Lower leg skin (tissue), 4 donors: ENCODE measurements at regions not wholly inside any gene's neighbourhood (a gene's known extent, or its start where the extent isn't known, plus 50 kb on each side); places are given as distances from the start of the nearest gene placed in this dataset.
A peak's percentile ranks its signal among the peaks of the same experiment; 100 is the strongest.

Experiments
- DNase-seq, 2 donors: peaks; one replicate each; pipeline ENCODE4 v3.0.0-alpha.2; 2019; ENCODE audit warnings: low spot score in 2 of 2
- H3K4me3 ChIP-seq: fragments of 200-600 bp; sonication (generic); 2 replicates; pipeline ENCODE4 v1.5.1; 2017; ENCODE audit warnings: mild to moderate bottlenecking, low read depth; ENCODE audit not compliant: poor library complexity, severe bottlenecking
- CTCF ChIP-seq, 3 donors: fragments of 450-650 bp; IDR thresholded peaks; one replicate each; pipeline ENCODE4 v1.5.1; 2016; ENCODE audit warnings: antibody characterized with exemption in 3 of 3, mild to moderate bottlenecking in 3 of 3, moderate library complexity in 2 of 3
- POLR2A ChIP-seq, 2 donors: fragments of 450-650 bp; IDR thresholded peaks; one replicate each; pipeline ENCODE4 v1.6.1; 2016 to 2017; ENCODE audit warnings: antibody characterized with exemption in 2 of 2, mild to moderate bottlenecking in 1 of 2, moderate library complexity in 1 of 2
- WGBS, 2 donors: methylation state at CpG; one replicate each; pipeline ENCODE4 v1.1.5; 2018; 5-methylcytosine and 5-hydroxymethylcytosine counted together
- intact Hi-C: fragments of 100-400 bp; cut with DNase I; formaldehyde crosslinking; loops from one replicate; pipeline ENCODE4 v1.15.0; 2023; ENCODE audit warnings: low total_unique reads

DNA sequence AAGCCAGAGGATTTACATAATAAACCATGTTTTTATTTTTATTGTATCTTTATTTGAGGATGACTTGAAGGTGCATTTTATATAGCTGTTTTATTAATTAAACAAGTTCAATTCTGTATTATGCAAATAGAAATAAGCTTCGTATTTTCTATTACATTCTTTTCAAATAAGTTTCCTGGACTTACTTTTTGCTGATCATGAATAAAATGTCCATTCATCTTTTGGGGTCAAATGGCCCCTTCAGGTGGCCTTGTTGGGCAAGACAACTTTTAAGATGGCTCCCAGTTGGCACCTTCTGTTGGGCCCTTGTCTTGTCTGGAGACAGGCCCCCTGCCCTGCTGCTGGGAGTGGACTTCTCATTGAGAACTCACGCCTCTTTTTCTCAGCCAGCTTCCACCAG lies 654.6 kb upstream of the NOX3 start:
- TF ChIP-seq CTCF (IDR thresholded peaks at IDR 0.05) (no peak), POLR2A (IDR thresholded peaks at IDR 0.05) (no peak)
- intact Hi-C loops, result no loop called here
- 65 to 91% methylated on average over 2 of the region's 2 CpGs for WGBS, 2 donors
- no peak overlapping the region for H3K4me3 ChIP-seq
- DNase-seq, result no peak

- intact Hi-C loops, result no loop called here
- TF ChIP-seq CTCF (IDR thresholded peaks at IDR 0.05) (no peak), POLR2A (IDR thresholded peaks at IDR 0.05) (no peak)
- no peak for DNase-seq
- WGBS, 2 donors, result 53 to 77% methylated on average over 1 of the region's 1 CpG
- no peak overlapping the region for H3K4me3 ChIP-seq
Observed at GRCh38 chr6:156109713-156110112, 654.1 kb upstream of the NOX3 start.

- intact Hi-C loops, result no loop called here
Observed at GRCh38 chr6:156107624-156108101, 652.0 kb upstream of the NOX3 start.

DNA sequence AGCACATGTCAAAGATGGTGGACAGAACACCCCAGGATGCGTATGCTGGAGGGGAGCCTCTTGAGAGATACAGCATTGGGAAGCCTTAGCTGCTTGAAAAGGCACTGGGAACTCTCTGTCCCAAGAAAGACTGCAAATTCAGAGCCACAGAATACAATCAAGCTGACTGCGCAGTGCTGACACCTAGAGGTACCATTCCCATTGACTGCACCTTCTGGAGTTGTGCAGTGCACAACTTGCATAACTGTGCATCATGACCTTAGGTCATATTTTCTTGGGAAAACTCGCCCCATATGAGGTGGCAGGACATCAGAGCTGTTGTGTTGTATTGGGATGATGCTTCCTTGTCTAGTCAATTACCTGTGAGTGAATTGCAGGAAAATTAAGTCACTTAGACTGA lies 646.5 kb upstream of the NOX3 start:
- intact Hi-C loops, result no loop called here
- WGBS, 2 donors, result 88 to 89% methylated on average over 3 of the region's 3 CpGs
- TF ChIP-seq CTCF (IDR thresholded peaks at IDR 0.05) (no peak), POLR2A (IDR thresholded peaks at IDR 0.05) (no peak)

More at GRCh38 chr6:156107624-156108101, 652.0 kb upstream of the NOX3 start:
- WGBS, 2 donors, result 44 to 62% methylated on average over 15 of the region's 15 CpGs
- no peak for TF ChIP-seq POLR2A (IDR thresholded peaks at IDR 0.05)
- no peak for TF ChIP-seq CTCF (IDR thresholded peaks at IDR 0.05)
- H3K4me3 ChIP-seq, result no peak overlapping the region
- DNase-seq, result peak in 1 of 2 donors; percentile 23

GRCh38 chr6:156098839-156099238 lies 643.2 kb upstream of the NOX3 start:
- no peak for DNase-seq
- TF ChIP-seq CTCF (IDR thresholded peaks at IDR 0.05) (no peak), POLR2A (IDR thresholded peaks at IDR 0.05) (no peak)
- WGBS, 2 donors, result 87 to 93% methylated on average over 1 of the region's 1 CpG
- H3K4me3 ChIP-seq, result no peak overlapping the region
- intact Hi-C loops, result no loop called here

More for the DNA sequence above, 646.5 kb upstream of the NOX3 start:
- DNase-seq, result no peak
- H3K4me3 ChIP-seq, result no peak overlapping the region

DNA sequence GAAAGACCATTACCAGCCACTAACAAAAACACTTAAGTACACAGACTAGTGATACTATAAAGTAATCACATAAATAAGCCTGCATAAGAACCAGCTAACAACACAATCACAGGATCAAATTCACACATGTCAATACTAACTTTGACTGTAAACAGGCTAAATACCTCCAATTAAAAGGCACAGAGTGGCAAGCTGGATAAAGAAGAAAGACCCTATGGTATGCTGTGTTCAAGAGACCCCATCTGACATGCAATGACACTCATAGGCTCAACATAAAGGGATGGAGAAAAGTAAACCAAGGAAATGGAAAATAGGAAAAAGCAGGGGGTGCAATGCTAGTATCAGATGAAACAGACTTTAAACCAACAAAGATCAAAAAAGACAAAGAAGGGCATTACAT lies 631.8 kb upstream of the NOX3 start:
- intact Hi-C loops, result no loop called here
- TF ChIP-seq POLR2A (IDR thresholded peaks at IDR 0.05), result no peak
- no peak for TF ChIP-seq CTCF (IDR thresholded peaks at IDR 0.05)
- no peak overlapping the region for H3K4me3 ChIP-seq
- no peak for DNase-seq
